Gastrocnemius medialis (tissue), 4 donors: ENCODE measurements at regions not wholly inside any gene's neighbourhood (a gene's known extent, or its start where the extent isn't known, plus 50 kb on each side); places are given as distances from the start of the nearest gene placed in this dataset.

Experiments
- ATAC-seq, 2 donors: fragments of 150-250 bp; one replicate each; pipeline ENCODE4 v1.9.1; 2016
- DNase-seq, 2 donors: peaks; one replicate each; pipeline ENCODE4 v3.0.0-alpha.2; 2019
- H3K27ac ChIP-seq, 4 donors: fragments of 200-600 bp; sonication (generic); 1 replicate in 1 of 4; 2 replicates in 3 of 4; pipeline ENCODE4 v1.5.1; 2016 to 2018; ENCODE audit warnings: mild to moderate bottlenecking in 2 of 4, moderate library complexity in 1 of 4
- H3K27me3 ChIP-seq, 3 donors: fragments of 200-600 bp; sonication (generic) in 2 of 3; 1 replicate in 1 of 3; 2 replicates in 2 of 3; pipeline versions ENCODE4 v1.5.1 to v1.6.0; 2016 to 2019; ENCODE audit warnings: mild to moderate bottlenecking in 1 of 3, moderate library complexity in 1 of 3
- H3K36me3 ChIP-seq, 2 donors: fragments of 200-600 bp; sonication (generic) in 1 of 2; one replicate each; pipeline ENCODE4 v1.5.1; 2017 to 2018
- H3K4me1 ChIP-seq, 2 donors: fragments of 200-600 bp; sonication (generic) in 1 of 2; one replicate each; pipeline ENCODE4 v1.5.1; 2016 to 2017; ENCODE audit warnings: mild to moderate bottlenecking in 2 of 2
- H3K4me3 ChIP-seq, 4 donors: fragments of 200-600 bp; sonication (generic) in 3 of 4; 1 replicate in 1 of 4; 2 replicates in 3 of 4; pipeline ENCODE4 v1.5.1; 2016 to 2019; ENCODE audit warnings: mild to moderate bottlenecking in 2 of 4
- H3K9me3 ChIP-seq, 3 donors: fragments of 200-600 bp; sonication (generic) in 2 of 3; 1 replicate in 1 of 3; 2 replicates in 2 of 3; pipeline ENCODE4 v1.5.1; 2016 to 2019
- CTCF ChIP-seq, 5 experiments: fragments of 450-650 bp in 3 of 5; fragments of 200-600 bp in 2 of 5; sonication (generic) in 2 of 5; IDR thresholded peaks in 4 of 5; conservative IDR thresholded peaks in 1 of 5; 1 replicate in 4 of 5; 2 replicates in 1 of 5; pipeline ENCODE4 v1.5.1; 2016 to 2019; ENCODE audit warnings: antibody characterized with exemption in 5 of 5, mild to moderate bottlenecking in 3 of 5, moderate library complexity in 3 of 5
- POLR2A ChIP-seq, 2 donors: fragments of 450-650 bp; IDR thresholded peaks; one replicate each; pipeline ENCODE4 v1.6.1; 2017; ENCODE audit warnings: antibody characterized with exemption in 2 of 2, mild to moderate bottlenecking in 2 of 2, moderate library complexity in 2 of 2
- in situ Hi-C, 4 donors: fragments of 200-750 bp; cut with MboI; loops; one replicate each; pipeline versions ENCODE4 v1.15.0 to v1.8.0; 2017; ENCODE audit warnings: low sequenced_read_pairs in 4 of 4
- intact Hi-C: fragments of 100-400 bp; cut with DNase I; formaldehyde crosslinking; loops from one replicate; pipeline ENCODE4 v1.15.1; 2023; ENCODE audit warnings: low total_unique reads

- in situ Hi-C loops (no loop called here), intact Hi-C loops (no loop called here)
- TF ChIP-seq POLR2A (IDR thresholded peaks at IDR 0.05) (no peak), CTCF (IDR thresholded peaks at IDR 0.05 in 4 of 5, conservative IDR thresholded peaks at IDR 0.05 in 1 of 5) (no peak)
- ATAC-seq (no peak), DNase-seq (no peak)
- no peak overlapping the region for H3K4me3 ChIP-seq
- no peaks in the 10 kb centered on the region for H3K4me1 ChIP-seq
- H3K27ac ChIP-seq: no peak overlapping the region
- H3K36me3 ChIP-seq: no peaks in the 10 kb centered on the region
- H3K27me3 ChIP-seq: no peaks in the 10 kb centered on the region
- H3K9me3 ChIP-seq: no peaks in the 10 kb centered on the region
Measured at GRCh38 chr7:23972057-23972456, 262.0 kb downstream of the STK31 start.

GRCh38 chr7:23973264-23973663, 263.2 kb downstream of the STK31 start:
- intact Hi-C loops: no loop called here
- H3K27ac ChIP-seq: no peak overlapping the region

GRCh38 chr7:23980081-23980480, 270.1 kb downstream of the STK31 start:
- intact Hi-C loops (no loop called here), in situ Hi-C loops (no loop called here)
- H3K36me3 ChIP-seq: no peaks in the 10 kb centered on the region
- no peak overlapping the region for H3K4me3 ChIP-seq
- no peak for ATAC-seq
- no peaks in the 10 kb centered on the region for H3K9me3 ChIP-seq
- no peaks in the 10 kb centered on the region for H3K4me1 ChIP-seq
- H3K27me3 ChIP-seq: no peaks in the 10 kb centered on the region
- TF ChIP-seq CTCF (IDR thresholded peaks at IDR 0.05 in 4 of 5, conservative IDR thresholded peaks at IDR 0.05 in 1 of 5): no peak
- TF ChIP-seq POLR2A (IDR thresholded peaks at IDR 0.05): no peak
- no peak overlapping the region for H3K27ac ChIP-seq
- no peak for DNase-seq

More at GRCh38 chr7:23973264-23973663, 263.2 kb downstream of the STK31 start:
- Histone ChIP-seq H3K36me3 (no peaks in the 10 kb centered on the region), H3K27me3 (no peaks in the 10 kb centered on the region), H3K4me3 (no peak overlapping the region), H3K9me3 (no peaks in the 10 kb centered on the region), H3K4me1 (no peaks in the 10 kb centered on the region)
- TF ChIP-seq CTCF (IDR thresholded peaks at IDR 0.05 in 4 of 5, conservative IDR thresholded peaks at IDR 0.05 in 1 of 5): no peak
- TF ChIP-seq POLR2A (IDR thresholded peaks at IDR 0.05): no peak
- no peak for ATAC-seq
- in situ Hi-C loops: no loop called here
- no peak for DNase-seq

- Histone ChIP-seq H3K27ac (no peak overlapping the region), H3K9me3 (no peaks in the 10 kb centered on the region), H3K36me3 (no peaks in the 10 kb centered on the region), H3K27me3 (no peaks in the 10 kb centered on the region), H3K4me3 (no peak overlapping the region), H3K4me1 (no peaks in the 10 kb centered on the region)
- TF ChIP-seq POLR2A (IDR thresholded peaks at IDR 0.05) (no peak), CTCF (IDR thresholded peaks at IDR 0.05 in 4 of 5, conservative IDR thresholded peaks at IDR 0.05 in 1 of 5) (no peak)
- intact Hi-C loops: no loop called here
- DNase-seq (no peak), ATAC-seq (no peak)
- in situ Hi-C loops: no loop called here
Measured at GRCh38 chr7:23981314-23981713, 271.3 kb downstream of the STK31 start.

GRCh38 chr7:23981758-23982157, 271.7 kb downstream of the STK31 start:
- Histone ChIP-seq H3K36me3 (no peaks in the 10 kb centered on the region), H3K9me3 (no peaks in the 10 kb centered on the region), H3K4me1 (no peaks in the 10 kb centered on the region), H3K27ac (no peak overlapping the region), H3K4me3 (no peak overlapping the region), H3K27me3 (no peaks in the 10 kb centered on the region)
- intact Hi-C loops (no loop called here), in situ Hi-C loops (no loop called here)
- no peak for TF ChIP-seq CTCF (IDR thresholded peaks at IDR 0.05 in 4 of 5, conservative IDR thresholded peaks at IDR 0.05 in 1 of 5)
- TF ChIP-seq POLR2A (IDR thresholded peaks at IDR 0.05): no peak
- ATAC-seq (no peak), DNase-seq (no peak)
